PFSK-1 (cell line): ENCODE measurements at regions not wholly inside any gene's neighbourhood (a gene's known extent, or its start where the extent isn't known, plus 50 kb on each side); places are given as distances from the start of the nearest gene placed in this dataset.

Experiments
- POLR2AphosphoS5 ChIP-seq: IDR thresholded peaks from 2 replicates; pipeline ENCODE4 v1.6.1; 2012; ENCODE audit warnings: low read depth, mild to moderate bottlenecking, control low read depth, low read length, moderate library complexity
- REST ChIP-seq, 2 experiments: IDR thresholded peaks; 2 replicates each; pipeline versions ENCODE4 v1.6.1 to v1.8.0; 2011 to 2012; ENCODE audit warnings: low read depth in 2 of 2, low read length in 2 of 2, control low read depth in 1 of 2, inconsistent platforms in 1 of 2, mild to moderate bottlenecking in 1 of 2, moderate library complexity in 1 of 2; ENCODE audit not compliant: insufficient read depth in 1 of 2
- SIN3A ChIP-seq: IDR thresholded peaks from 2 replicates; pipeline ENCODE4 v1.6.1; 2012; ENCODE audit warnings: mild to moderate bottlenecking, low read length, moderate library complexity, borderline replicate concordance; ENCODE audit not compliant: insufficient read depth
- TAF1 ChIP-seq: IDR thresholded peaks from 2 replicates; pipeline ENCODE4 v1.6.1; 2012; ENCODE audit warnings: low read length, control low read depth, borderline replicate concordance; ENCODE audit not compliant: insufficient read depth

- no peak for TF ChIP-seq POLR2AphosphoS5
- no peak for TF ChIP-seq TAF1
- TF ChIP-seq REST (IDR thresholded peaks at IDR 0.05; ENCODE audit: insufficient read depth in 1 of 2, low read depth in 2 of 2, low read length in 2 of 2), result no peak
- no peak for TF ChIP-seq SIN3A
Measured at GRCh38 chr6:115221198-115221597, 839.5 kb downstream of the FRK start.
